HL-60 (cell line): ENCODE measurements at regions not wholly inside any gene's neighbourhood (a gene's known extent, or its start where the extent isn't known, plus 50 kb on each side); places are given as distances from the start of the nearest gene placed in this dataset.

Experiments
- CTCF ChIP-seq: IDR thresholded peaks from one replicate; pipeline ENCODE4 v1.5.1; 2011; ENCODE audit warnings: low read length, control low read depth, inconsistent platforms; ENCODE audit not compliant: insufficient read depth
- GABPA ChIP-seq: IDR thresholded peaks from 2 replicates; pipeline ENCODE4 v1.6.1; 2012; ENCODE audit warnings: low read depth
- POLR2AphosphoS5 ChIP-seq: IDR thresholded peaks from 2 replicates; pipeline ENCODE4 v1.6.1; 2012; ENCODE audit warnings: low read depth
- REST ChIP-seq: IDR thresholded peaks from 2 replicates; pipeline ENCODE4 v1.6.1; 2012; ENCODE audit warnings: low read depth; ENCODE audit not compliant: insufficient replicate concordance
- SPI1 ChIP-seq: IDR thresholded peaks from 2 replicates; pipeline ENCODE4 v1.6.1; 2012; ENCODE audit warnings: low read depth, mild to moderate bottlenecking, borderline replicate concordance

- TF ChIP-seq CTCF (no peak), REST (no peak), POLR2AphosphoS5 (no peak), GABPA (no peak), SPI1 (no peak)
These were observed 344.4 kb downstream of the RAPGEF2 start for GRCh38 chr4:159447296-159447695.
